Endothelial cell of umbilical vein (primary cell): ENCODE measurements at regions not wholly inside any gene's neighbourhood (a gene's known extent, or its start where the extent isn't known, plus 50 kb on each side); places are given as distances from the start of the nearest gene placed in this dataset.

Experiments used
- BruUV-seq: library from RNA; stranded (reverse); fragments of 400-500 nt; replicated peaks from 2 replicates; lab custom pipeline; 2021; lab: Mats Ljungman, UMichigan
- CTCF ChIA-PET: fragments of 300-600, 350-600 bp; sonication (Branson Sonifier 250); formaldehyde crosslinking; loops from one replicate; lab custom pipeline; 2021; ENCODE audit warnings: antibody characterized with exemption, inconsistent platforms; lab: Charles Lee
- POLR2A ChIA-PET: fragments of 300-600, 350-600 bp; sonication (Branson Sonifier 250); formaldehyde crosslinking; loops from one replicate; lab custom pipeline; 2021; ENCODE audit warnings: antibody characterized with exemption, inconsistent platforms; lab: Charles Lee
- DNase-seq: peaks from one replicate; pipeline ENCODE4 v3.0.0-alpha.2; 2011; ENCODE audit warnings: low read depth, low spot score
- FAIRE-seq: peaks from 2 replicates; lab custom pipeline; 2011; peaks lifted over from hg19 to GRCh38; lab: Jason Lieb, UNC
- H2AFZ ChIP-seq: 2 replicates; pipeline ENCODE4 v1.6.0; 2012; ENCODE audit warnings: low read depth, low read length, control low read depth, inconsistent platforms
- H3K27ac ChIP-seq: 2 replicates; pipeline ENCODE4 v1.5.1; 2011; ENCODE audit warnings: low read depth, mild to moderate bottlenecking, control low read depth, low read length, moderate library complexity; ENCODE audit not compliant: insufficient read depth
- H3K27me3 ChIP-seq, 2 experiments: 2 replicates each; pipeline versions ENCODE4 v1.6.0 to v1.6.1; 2011; ENCODE audit warnings: low read length in 2 of 2, mixed read lengths in 1 of 2; ENCODE audit not compliant: control insufficient read depth in 2 of 2, insufficient read depth in 2 of 2
- H3K36me3 ChIP-seq, 2 experiments: 2 replicates in 1 of 2; 3 replicates in 1 of 2; pipeline ENCODE4 v1.5.1; 2011; ENCODE audit warnings: low read length in 2 of 2, mild to moderate bottlenecking in 1 of 2, moderate library complexity in 1 of 2; ENCODE audit not compliant: control insufficient read depth in 2 of 2, insufficient read depth in 2 of 2; ENCODE audit errors: extremely low read depth in 1 of 2
- H3K4me1 ChIP-seq: 3 replicates; pipeline ENCODE4 v1.5.1; 2011; ENCODE audit warnings: mild to moderate bottlenecking, low read length; ENCODE audit not compliant: control insufficient read depth, insufficient read depth; ENCODE audit errors: extremely low read depth
- H3K4me2 ChIP-seq: 2 replicates; pipeline ENCODE4 v1.6.1; 2011; ENCODE audit warnings: low read length, control low read depth, mixed read lengths; ENCODE audit not compliant: insufficient read depth
- H3K4me3 ChIP-seq, 3 experiments: fragments of 200-600 bp in 1 of 3; sonication (generic), shearing (Covaris generic) in 1 of 3; replicated peaks in 1 of 3; 2 replicates each; pipeline ENCODE4 v1.5.1; 2011 to 2016; ENCODE audit warnings: control low read depth in 3 of 3, low read length in 3 of 3, mild to moderate bottlenecking in 2 of 3, inconsistent platforms in 1 of 3, low read depth in 1 of 3, moderate library complexity in 1 of 3; ENCODE audit not compliant: insufficient read depth in 1 of 3
- H3K79me2 ChIP-seq: 2 replicates; pipeline ENCODE4 v1.6.0; 2012; ENCODE audit warnings: low read length, inconsistent platforms; ENCODE audit not compliant: control insufficient read depth, insufficient read depth
- H3K9ac ChIP-seq: replicated peaks from 2 replicates; pipeline ENCODE3; 2011; ENCODE audit warnings: low read length, control low read depth; ENCODE audit not compliant: insufficient read depth; ENCODE audit errors: extremely low read depth
- H3K9me1 ChIP-seq: replicated peaks from 3 replicates; pipeline ENCODE4 v1.6.0; 2011; ENCODE audit warnings: mild to moderate bottlenecking, low read length; ENCODE audit not compliant: control insufficient read depth, insufficient read depth; ENCODE audit errors: extremely low read depth
- H3K9me3 ChIP-seq: replicated peaks from 2 replicates; pipeline ENCODE4 v1.5.1; 2012; ENCODE audit warnings: low read length, inconsistent platforms; ENCODE audit not compliant: control insufficient read depth, insufficient read depth
- H4K20me1 ChIP-seq: replicated peaks from 2 replicates; pipeline ENCODE3; 2011; ENCODE audit warnings: mild to moderate bottlenecking, low read length; ENCODE audit not compliant: control insufficient read depth, insufficient read depth; ENCODE audit errors: extremely low read depth
- EZH2 ChIP-seq: IDR thresholded peaks from 2 replicates; pipeline ENCODE4 v1.6.1; 2012; ENCODE audit warnings: borderline replicate concordance, low read depth, mild to moderate bottlenecking, moderate library complexity, low read length, inconsistent platforms; ENCODE audit not compliant: severe bottlenecking
- FOS ChIP-seq: IDR thresholded peaks from 2 replicates; pipeline ENCODE4 v1.6.1; 2011; ENCODE audit warnings: mild to moderate bottlenecking, low read length, moderate library complexity, borderline replicate concordance; ENCODE audit not compliant: insufficient read depth
- GATA2 ChIP-seq: IDR thresholded peaks from 2 replicates; pipeline ENCODE4 v1.7.0; 2011; ENCODE audit warnings: low read depth, mild to moderate bottlenecking, moderate library complexity, mixed read lengths, low read length; ENCODE audit not compliant: insufficient read length, insufficient read depth
- JUN ChIP-seq: IDR thresholded peaks from 2 replicates; pipeline ENCODE4 v1.6.1; 2011; ENCODE audit warnings: borderline replicate concordance, low read depth; ENCODE audit not compliant: insufficient read length, insufficient read depth
- MYC ChIP-seq: IDR thresholded peaks from one replicate; pipeline ENCODE4 v1.6.1; 2011; ENCODE audit warnings: mild to moderate bottlenecking, low read depth, low read length
- POLR2A ChIP-seq: IDR thresholded peaks from 2 replicates; pipeline ENCODE4 v1.6.1; 2012; ENCODE audit warnings: low read depth, mild to moderate bottlenecking, control low read depth, low read length
- dilution Hi-C: fragments of 300-500 bp; cut with MboI; formaldehyde crosslinking; loops from one replicate; pipeline ENCODE4 v1.15.0; 2019; ENCODE audit warnings: low sequenced_read_pairs; ENCODE audit not compliant: extremely low pct_ligation_motif_present
- intact Hi-C: fragments of 100-400 bp; cut with micrococcal nuclease; formaldehyde crosslinking; loops from one replicate; pipeline ENCODE4 v1.10.0; 2022

DNA sequence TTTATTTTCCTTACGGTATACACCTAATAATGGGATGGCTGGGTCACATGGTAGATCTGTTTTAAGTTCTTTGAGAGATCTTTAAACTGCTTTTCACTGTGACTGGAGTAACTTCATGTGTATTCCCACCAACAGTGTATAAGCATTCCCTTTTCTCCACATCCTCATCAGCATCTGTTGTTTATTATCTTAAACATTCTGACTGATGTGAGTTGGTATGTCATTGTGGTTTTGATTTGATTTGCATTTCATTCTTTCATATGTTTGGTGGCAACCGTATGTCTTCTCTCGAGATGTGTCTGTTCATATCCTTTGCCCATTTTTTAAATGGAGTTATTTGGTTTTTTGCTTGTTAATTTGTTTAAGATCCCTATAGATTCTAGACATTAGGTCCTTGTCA lies 114.8 kb downstream of the DDX3Y start:
- CTCF ChIA-PET: no interaction called here
- TF ChIP-seq POLR2A (no peak), GATA2 (no peak), MYC (no peak), JUN (no peak)
- no peak overlapping the region for H3K27ac ChIP-seq
- no peaks in the 10 kb centered on the region for H3K36me3 ChIP-seq
- no TSS peak for BruUV-seq
- dilution Hi-C loops (no loop called here), intact Hi-C loops (no loop called here)
- no peak overlapping the region for H3K4me2 ChIP-seq
- DNase-seq (no peak), FAIRE-seq (no peak)
- no peaks in the 10 kb centered on the region for H3K27me3 ChIP-seq
- no peak overlapping the region for H2AFZ ChIP-seq
- H3K4me3 ChIP-seq: no peak overlapping the region
- H3K4me1 ChIP-seq: no peaks in the 10 kb centered on the region
- H3K9ac ChIP-seq: no peak overlapping the region
- POLR2A ChIA-PET: no interaction called here
- H3K79me2 ChIP-seq: no peaks in the 10 kb centered on the region
- H3K9me1 ChIP-seq: no peaks in the 10 kb centered on the region
- H4K20me1 ChIP-seq: no peaks in the 10 kb centered on the region
- no peaks in the 10 kb centered on the region for H3K9me3 ChIP-seq

DNA sequence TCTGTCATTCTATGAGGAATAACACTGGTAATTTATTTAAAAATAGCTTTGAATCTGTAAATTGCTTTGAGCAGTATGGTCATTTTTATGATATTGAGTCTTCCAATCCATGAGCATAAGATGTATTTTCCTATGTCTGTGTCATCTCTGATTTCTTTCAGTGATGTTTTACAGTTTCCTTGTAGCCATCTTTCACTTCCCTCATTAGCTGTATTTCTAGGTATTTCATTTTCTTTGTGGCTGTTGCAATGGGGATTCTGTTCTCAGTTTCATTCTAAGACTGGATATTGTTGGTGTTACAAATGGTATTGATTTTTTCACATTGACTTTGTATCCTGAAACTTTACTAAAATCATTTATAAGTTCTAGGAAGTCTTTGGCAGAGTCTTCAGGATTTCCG lies 116.2 kb downstream of the DDX3Y start:
- Histone ChIP-seq H3K9ac (no peak overlapping the region), H2AFZ (no peak overlapping the region), H3K27ac (no peak overlapping the region), H3K36me3 (no peaks in the 10 kb centered on the region), H3K4me3 (no peak overlapping the region), H3K79me2 (no peaks in the 10 kb centered on the region), H3K4me1 (no peaks in the 10 kb centered on the region), H3K9me1 (no peaks in the 10 kb centered on the region), H3K27me3 (no peaks in the 10 kb centered on the region), H4K20me1 (no peaks in the 10 kb centered on the region), H3K4me2 (no peak overlapping the region), H3K9me3 (no peaks in the 10 kb centered on the region)
- no peak for DNase-seq
- dilution Hi-C loops (no loop called here), intact Hi-C loops (no loop called here)
- BruUV-seq: no TSS peak
- FAIRE-seq: no peak
- ChIA-PET POLR2A (no interaction called here), CTCF (no interaction called here)
- TF ChIP-seq GATA2: no peak
- no peak for TF ChIP-seq FOS
- no peak for TF ChIP-seq EZH2
- TF ChIP-seq JUN: no peak
